HL-60 (cell line): ENCODE measurements at regions not wholly inside any gene's neighbourhood (a gene's known extent, or its start where the extent isn't known, plus 50 kb on each side); places are given as distances from the start of the nearest gene placed in this dataset.

Source experiments
- DNase-seq, 2 experiments: peaks; one replicate each; pipeline ENCODE4 v3.0.0-alpha.2; 2010 to 2020; ENCODE audit warnings: low read depth in 1 of 2, low spot score in 1 of 2
- H3K27ac ChIP-seq: fragments of 250-450 bp; sonication (Bioruptor Pico); replicated peaks from 2 replicates; pipeline ENCODE4 v1.5.1; 2020; ENCODE audit warnings: mild to moderate bottlenecking, moderate library complexity
- H3K27me3 ChIP-seq: fragments of 250-450 bp; sonication (Bioruptor Pico); 2 replicates; pipeline ENCODE4 v1.5.1; 2021; ENCODE audit warnings: mild to moderate bottlenecking, moderate library complexity; ENCODE audit not compliant: insufficient read depth, poor library complexity, severe bottlenecking
- H3K4me3 ChIP-seq: replicated peaks from 2 replicates; pipeline ENCODE4 v1.5.1; 2011; ENCODE audit warnings: mild to moderate bottlenecking, control low read depth, low read length; ENCODE audit not compliant: insufficient read depth
- CTCF ChIP-seq: IDR thresholded peaks from one replicate; pipeline ENCODE4 v1.5.1; 2011; ENCODE audit warnings: low read length, control low read depth, inconsistent platforms; ENCODE audit not compliant: insufficient read depth
- GABPA ChIP-seq: IDR thresholded peaks from 2 replicates; pipeline ENCODE4 v1.6.1; 2012; ENCODE audit warnings: low read depth
- POLR2AphosphoS5 ChIP-seq: IDR thresholded peaks from 2 replicates; pipeline ENCODE4 v1.6.1; 2012; ENCODE audit warnings: low read depth
- REST ChIP-seq: IDR thresholded peaks from 2 replicates; pipeline ENCODE4 v1.6.1; 2012; ENCODE audit warnings: low read depth; ENCODE audit not compliant: insufficient replicate concordance
- SPI1 ChIP-seq: IDR thresholded peaks from 2 replicates; pipeline ENCODE4 v1.6.1; 2012; ENCODE audit warnings: low read depth, mild to moderate bottlenecking, borderline replicate concordance

- no peak for TF ChIP-seq POLR2AphosphoS5
- no peak for TF ChIP-seq SPI1
- no peak for DNase-seq
- Histone ChIP-seq H3K4me3 (no peak overlapping the region), H3K27me3 (no peaks in the 10 kb centered on the region), H3K27ac (no peak overlapping the region)
These were observed 359.6 kb upstream of the SMC2 start for GRCh38 chr9:103734471-103734870.

DNA sequence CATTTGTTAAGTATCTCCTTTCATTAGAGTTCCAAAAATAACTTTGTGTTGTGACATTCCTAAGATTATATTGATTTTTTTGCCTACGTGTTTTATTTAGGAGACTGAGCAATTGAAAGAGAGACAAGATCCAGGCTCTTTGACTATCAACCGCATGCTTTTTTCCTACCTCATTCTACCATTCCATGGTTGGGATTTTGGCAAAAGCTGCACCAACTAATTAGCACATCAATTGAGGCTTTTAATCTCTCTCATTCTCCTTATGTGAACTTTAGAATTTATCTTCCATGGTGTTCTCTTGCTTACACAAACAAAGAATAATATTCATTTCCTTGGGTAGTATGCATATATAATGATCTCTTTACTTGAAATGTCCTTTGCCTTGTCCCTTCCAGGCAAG lies 338.7 kb upstream of the SMC2 start:
- H3K27ac ChIP-seq = no peak overlapping the region
- no peak for DNase-seq
- no peaks in the 10 kb centered on the region for H3K27me3 ChIP-seq
- H3K4me3 ChIP-seq = no peak overlapping the region
- no peak for TF ChIP-seq SPI1
- TF ChIP-seq CTCF = no peak
- TF ChIP-seq GABPA = no peak
- no peak for TF ChIP-seq REST
- no peak for TF ChIP-seq POLR2AphosphoS5

GRCh38 chr9:103755986-103756385 lies 338.1 kb upstream of the SMC2 start:
- TF ChIP-seq REST = no peak
- TF ChIP-seq CTCF = no peak
- TF ChIP-seq GABPA = no peak
- no peak for TF ChIP-seq SPI1
- TF ChIP-seq POLR2AphosphoS5 = no peak
- Histone ChIP-seq H3K27me3 (no peaks in the 10 kb centered on the region), H3K27ac (no peak overlapping the region), H3K4me3 (no peak overlapping the region)
- DNase-seq = no peak

DNA sequence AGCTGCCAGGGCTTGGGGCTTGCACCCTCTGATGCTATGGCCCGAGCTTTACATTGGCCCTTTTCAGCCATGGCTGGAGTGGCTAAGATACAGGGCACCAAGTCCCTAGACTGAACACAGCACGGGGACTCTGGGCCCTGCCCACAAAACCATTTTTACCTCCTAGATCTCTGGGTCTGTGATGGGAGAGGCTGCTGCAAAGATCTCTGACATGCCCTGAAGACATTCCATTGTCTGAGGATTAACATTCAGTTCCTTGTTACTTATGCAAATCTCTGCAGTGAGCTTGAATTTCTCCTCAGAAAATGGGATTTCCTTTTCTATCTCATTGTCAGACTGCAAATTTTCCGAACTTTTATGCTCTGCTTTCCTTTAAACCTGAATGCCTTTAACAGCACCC lies 337.0 kb upstream of the SMC2 start:
- no peaks in the 10 kb centered on the region for H3K27me3 ChIP-seq
- TF ChIP-seq POLR2AphosphoS5 (no peak), GABPA (no peak), REST (no peak), SPI1 (no peak)
- H3K27ac ChIP-seq = no peak overlapping the region
- no peak overlapping the region for H3K4me3 ChIP-seq
- no peak for DNase-seq
